HG02610 (cell line): ENCODE measurements at regions not wholly inside any gene's neighbourhood (a gene's known extent, or its start where the extent isn't known, plus 50 kb on each side); places are given as distances from the start of the nearest gene placed in this dataset.
"Not testable (repeated sequence)": the region's sequence is repeated elsewhere in the genome, so short reads cannot be mapped to it uniquely, and the experiment has no call there.

Experiments
- ATAC-seq: cut with Tn5 transposase; IDR thresholded peaks from one replicate; pipeline ENCODE4 v1.9.1; 2021; ENCODE audit warnings: mild to moderate bottlenecking, moderate library complexity; ENCODE audit not compliant: unreplicated experiment

DNA sequence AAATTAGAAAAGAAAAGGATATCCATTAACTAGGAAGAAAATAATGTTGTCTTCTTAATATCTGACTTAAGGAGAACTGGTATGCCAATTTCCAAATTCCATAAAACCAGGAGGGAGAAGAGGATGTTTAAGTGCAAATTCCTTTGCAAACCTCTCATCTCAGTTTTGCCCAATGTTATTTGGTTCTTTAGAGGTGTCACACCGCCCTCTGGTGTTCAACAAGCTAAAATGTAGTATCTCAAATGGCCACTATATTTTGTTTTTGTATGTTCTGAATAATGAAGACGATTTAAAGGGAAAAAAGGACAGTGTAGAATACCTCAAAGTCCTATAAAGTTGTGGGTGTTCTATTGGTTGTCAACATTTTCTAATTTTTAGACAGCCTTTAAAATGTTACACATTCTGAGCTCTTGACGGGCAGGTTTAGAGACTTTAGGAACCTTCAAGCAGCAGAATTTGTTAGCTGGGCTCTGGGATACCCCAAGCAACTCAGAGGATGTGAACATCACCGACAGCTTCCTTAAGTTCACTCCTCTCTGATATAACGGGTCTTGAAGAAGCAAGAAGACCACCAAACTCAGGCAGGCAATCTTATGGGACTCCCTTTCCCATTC lies 458.3 kb downstream of the MFSD1 start:
- no peak for ATAC-seq

DNA sequence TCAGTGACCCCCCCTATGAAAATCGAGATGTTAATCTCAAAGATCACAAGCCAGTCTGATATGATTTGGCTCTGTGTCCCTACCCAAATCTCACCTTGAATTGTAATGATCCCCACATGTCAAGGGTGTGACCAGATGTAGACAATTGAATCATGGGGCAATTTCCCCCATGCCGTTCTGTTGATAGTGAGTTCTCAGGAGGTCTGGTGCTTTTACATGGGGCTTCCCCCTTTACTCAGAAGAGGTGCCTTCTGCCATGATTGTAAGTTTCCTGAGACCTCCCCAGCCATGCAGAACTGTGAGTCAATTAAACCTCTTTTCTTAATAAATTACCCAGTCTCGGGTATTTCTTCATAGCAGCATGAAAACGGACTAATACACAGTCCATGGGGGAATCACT lies 459.5 kb downstream of the MFSD1 start:
- peak; percentile 74 for ATAC-seq

DNA sequence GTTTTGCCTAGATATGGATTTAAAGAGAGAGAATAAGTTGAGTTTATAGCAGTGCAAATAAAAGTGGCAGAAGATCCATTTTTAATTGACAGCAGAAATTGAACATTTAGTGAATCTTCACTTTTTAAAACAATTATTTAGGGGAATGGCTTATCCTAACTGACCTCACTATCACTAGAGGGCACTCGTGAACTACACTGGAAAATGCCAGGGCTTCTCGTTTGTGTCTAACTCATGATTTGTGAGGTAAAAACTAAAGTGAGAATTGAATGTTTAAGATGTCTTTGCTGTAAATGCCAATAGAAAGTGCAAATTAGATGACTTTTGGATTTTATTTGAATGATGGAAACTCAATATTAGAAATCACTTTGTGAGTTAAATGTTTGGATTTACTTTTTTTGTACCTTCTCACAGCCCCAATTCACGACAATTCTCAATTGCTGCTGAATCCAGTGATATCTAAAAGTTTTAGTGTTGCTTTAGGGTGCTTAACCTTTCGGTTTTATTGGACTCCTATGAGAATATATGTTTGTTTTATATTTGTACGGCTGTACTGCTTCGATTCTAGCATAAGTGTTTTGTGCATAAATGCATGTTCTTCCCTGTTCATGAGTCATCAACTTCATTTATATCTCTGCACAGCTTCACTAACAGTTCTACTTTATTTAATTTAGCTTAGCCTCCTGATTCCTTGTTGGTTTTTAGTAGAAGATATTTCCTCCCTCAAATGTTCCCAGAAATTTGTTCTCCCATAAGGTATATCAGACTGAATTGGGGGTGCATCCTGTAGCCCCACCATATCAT lies 462.1 kb downstream of the MFSD1 start:
- no peak for ATAC-seq

DNA sequence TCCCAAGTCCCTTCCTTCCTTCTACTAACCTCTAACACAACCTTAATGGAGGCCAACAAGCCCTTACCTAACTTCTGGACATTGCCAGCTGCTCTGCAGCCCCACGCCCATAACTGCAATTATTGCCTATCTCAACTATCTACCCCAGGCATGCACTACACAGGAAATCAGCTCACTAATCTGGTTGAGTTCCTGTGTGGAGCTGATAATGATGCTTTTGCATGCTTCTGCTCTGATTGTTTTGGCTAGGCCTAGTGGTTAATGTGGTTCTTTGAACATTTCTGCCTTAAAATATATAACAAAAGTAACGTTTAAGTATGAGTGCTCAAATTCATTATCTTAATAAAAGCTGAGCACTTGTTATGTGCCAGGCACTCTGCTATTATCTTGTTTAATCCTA lies 463.9 kb downstream of the MFSD1 start:
- ATAC-seq: no peak

DNA sequence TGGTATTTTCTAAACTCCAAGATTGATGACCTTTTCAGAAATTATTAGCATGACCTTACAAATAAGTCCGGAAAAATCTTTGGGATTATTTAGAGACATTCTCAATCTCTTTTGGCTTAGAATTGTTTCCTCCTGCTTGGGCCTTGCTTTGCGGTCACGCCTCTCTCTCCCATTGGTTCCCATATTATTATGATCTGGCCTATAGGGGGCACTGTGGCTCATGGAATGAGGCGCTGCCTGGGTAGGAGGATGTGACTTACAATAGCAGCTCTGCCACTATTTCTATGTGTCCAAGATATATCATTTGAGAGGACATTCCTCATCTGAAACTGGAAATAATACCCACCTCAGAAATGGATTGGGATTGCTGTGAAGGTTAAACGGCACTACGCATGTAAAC lies 464.9 kb downstream of the MFSD1 start:
- peak; percentile 56 for ATAC-seq

DNA sequence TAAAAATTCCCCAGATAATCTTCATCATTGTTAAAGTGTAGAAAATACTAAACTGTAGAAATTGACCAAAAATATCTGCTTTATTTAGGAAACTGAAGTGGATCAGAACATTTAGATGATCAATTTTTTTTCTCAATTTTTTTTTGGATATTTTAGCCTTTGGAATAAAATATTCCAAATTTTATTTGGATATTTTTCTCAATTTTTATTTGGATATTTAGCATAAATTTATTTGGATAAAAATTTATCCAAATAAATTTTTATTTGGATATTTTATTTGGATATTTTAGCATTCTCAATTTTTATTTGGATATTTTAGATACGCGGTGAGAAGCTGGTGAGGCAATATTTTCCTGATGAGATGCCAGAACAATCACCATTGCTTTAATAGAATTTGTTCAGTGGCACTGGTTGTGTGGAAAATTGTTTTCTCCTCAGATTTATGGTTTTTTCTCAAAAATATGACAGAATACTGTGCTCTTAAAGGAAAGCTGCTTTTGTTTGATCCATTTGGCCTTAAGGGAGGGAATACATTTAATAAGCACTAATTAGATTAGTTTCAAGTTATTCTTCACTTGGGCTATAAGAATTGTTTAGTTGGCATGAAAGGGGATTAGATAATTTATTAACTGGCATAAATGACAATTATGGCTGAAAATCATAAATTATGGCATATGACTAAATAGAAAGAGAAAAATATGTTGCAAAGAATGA lies 470.1 kb downstream of the MFSD1 start:
- ATAC-seq: no peak

DNA sequence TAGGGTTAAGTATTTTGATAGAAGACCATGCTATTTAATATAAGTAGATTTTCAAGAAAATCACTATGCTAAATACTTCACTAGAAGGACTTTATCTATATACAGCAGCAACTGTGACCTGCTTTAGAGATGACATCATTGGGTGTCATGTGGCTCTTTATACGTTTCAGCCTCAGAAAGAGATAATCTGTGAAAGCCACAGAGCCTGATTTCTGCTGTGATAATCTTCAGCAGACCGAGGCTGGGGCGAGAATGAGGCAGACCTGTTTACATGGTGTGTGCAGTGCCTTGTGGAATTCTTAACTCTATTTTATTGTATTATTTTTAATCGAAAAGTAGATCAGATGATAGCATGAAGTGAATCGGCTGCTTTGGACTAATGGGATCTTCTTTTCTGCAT lies 471.2 kb downstream of the MFSD1 start:
- ATAC-seq: no peak

DNA sequence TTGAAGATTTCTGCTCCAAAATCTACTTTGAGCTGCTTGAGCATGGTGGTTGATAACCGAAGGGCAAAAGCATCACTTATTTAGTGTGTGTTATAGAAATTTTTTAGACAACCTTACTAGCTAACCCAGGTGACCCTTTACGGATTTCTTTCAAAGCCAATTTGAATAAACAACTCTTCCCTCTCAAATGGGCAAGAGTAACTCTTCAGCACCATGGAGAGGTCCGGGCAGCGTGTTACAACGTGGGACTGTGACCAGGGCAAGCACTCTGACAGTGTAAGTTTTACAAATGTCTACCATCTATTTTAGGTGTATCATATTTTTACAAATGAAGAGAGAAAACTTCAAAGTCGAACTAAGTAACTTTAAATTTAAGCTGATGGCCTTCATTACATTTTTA lies 471.8 kb downstream of the MFSD1 start:
- no peak for ATAC-seq

DNA sequence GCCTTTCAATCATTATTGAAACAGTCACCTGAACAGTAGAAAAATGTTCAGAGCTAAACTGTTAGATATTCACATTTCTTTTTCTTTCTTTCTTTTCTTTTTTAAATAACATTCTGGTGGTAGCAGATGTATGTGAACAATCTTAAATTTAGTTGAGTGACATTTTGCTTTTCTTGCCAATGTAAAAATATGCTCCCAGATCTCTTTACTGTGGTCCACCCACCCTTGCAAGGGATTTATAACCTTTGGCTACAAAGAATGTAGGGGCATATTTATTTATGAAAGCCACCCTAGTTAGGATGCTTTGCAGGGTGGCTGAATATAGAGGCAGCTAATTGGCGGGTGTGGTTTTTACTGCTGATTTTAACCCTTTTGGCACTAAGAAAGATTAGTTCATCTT lies 473.9 kb downstream of the MFSD1 start:
- no peak for ATAC-seq

DNA sequence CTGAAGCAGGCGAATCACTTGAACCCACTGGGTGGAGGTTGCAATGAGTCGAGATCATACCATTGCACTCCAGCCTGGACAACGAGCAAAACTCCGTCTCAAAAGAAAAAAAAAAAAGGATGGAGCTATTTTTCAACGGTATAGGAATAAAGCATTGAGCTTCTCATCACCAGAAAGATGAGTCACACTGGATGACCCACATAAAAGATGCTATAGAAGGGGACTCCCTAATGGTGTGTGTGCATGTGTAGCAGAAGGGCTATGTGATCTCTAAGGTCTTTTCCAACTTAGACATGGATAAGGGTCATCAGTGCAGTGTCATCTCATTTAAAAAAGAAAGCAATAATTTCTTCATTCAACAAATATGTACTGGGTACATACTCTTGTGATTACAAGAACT lies 476.0 kb downstream of the MFSD1 start:
- ATAC-seq: no peak

DNA sequence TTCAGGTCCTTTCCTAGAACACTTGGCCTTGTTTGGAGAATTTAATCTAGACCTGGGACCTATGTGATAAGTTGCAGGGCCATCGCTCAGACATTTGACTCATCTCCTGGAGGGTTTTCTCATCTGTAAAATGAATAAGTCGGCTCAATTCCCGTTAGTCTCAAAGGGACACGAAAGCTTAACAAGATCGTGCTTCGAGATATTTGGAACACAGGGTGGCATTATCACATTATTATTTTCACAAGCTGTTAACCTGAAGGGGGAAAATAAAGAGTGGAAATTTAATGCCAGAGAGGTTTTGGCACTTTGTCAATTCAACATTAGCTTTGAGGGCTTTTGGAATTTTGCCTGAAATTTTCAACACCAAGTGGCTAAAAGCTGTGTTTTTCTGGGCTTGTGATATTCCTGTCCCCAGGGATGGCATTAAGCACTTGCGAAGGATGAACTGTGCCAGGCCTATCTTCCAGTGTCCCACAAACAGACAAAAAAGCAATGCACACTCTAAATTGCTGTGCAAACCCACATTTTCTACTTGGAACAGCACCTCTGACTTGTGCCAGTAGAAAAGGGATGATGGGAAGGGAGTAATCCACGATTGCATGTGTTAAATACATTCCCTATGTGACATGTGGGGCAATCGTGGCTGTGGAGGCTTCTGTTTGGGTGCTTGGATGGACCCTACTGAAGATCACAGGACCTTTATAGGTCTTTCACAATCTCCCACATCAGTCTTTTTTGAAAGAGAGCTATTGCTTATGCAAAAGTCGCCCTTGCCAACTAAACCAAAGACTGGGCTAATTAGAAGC lies 478.7 kb downstream of the MFSD1 start:
- ATAC-seq: no peak

DNA sequence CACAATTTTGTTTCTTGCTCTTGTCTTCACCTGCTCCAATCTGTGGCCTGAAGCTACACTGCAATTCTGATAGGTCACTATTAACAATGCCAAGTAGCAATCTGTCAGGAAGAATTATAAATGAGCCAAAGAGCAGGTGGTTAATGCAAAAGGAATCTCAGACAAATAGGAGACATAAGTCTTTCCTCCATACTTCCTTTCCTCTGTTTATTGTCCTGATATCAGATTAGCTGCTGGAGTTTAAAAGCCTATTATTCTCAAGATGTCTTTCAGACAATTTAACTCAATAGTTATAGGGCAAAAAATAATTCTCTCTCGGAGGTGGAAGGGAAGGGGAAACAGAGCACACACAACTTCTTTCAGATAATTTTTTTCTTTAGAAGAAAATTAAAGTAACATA lies 491.6 kb downstream of the MFSD1 start:
- ATAC-seq: no peak

DNA sequence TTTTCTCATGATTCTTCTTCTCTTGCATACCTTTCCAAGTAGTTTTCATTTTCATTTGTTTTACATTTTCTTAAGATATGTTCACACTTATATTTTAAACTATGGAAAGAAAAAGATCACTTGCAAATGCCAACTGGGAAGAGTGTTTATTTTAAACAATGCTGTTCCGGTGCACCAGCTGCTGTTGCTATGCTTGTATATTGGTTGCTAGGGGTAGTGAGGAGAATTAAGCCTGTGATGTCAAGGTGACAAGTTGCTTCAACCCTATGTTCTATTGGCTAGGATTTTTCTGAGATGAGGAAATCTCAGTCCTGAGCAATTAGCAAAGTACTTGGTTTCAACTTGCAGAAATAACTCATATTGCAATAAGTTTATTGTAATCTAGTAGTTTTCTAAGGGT lies 500.1 kb downstream of the MFSD1 start:
- no peak for ATAC-seq

DNA sequence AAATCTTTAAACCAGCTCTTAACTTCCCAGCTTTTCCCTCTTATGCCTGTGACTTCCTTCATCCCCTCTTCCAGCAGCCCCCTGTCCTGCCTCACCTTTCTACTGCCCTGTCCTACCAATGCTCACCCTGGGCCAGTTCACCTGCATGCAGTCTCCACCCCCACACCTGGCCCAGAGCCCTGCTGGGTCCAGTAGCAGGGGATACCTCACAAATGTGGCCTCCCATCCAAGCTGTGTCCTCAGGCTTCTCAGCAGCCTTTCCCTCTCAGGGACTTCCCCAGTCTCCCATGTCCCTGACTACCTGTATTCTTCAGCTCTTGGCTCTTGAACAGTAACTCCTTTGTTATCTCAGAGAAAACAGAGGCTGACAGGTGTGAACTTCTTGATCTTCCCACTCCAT lies 503.2 kb downstream of the MFSD1 start:
- ATAC-seq: no peak

DNA sequence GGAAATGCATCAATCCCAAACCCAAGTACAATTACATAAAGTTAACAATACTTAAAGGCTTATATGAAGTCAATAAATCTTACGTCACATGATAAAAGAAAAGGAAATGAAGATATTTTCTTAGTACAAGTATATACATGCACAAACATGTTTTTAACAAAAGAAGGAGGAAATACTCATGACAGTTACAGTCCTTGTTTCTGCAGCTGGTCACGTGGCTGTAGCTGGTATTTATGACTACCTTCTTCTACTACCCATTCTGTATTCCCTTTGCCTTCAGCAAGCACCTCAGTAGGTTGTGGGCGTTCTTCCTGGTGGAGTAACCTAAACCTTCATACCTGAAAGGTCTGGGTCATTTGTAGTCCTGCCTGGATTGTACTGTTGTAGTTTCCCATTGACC lies 514.9 kb downstream of the MFSD1 start:
- not testable (repeated sequence) for ATAC-seq

DNA sequence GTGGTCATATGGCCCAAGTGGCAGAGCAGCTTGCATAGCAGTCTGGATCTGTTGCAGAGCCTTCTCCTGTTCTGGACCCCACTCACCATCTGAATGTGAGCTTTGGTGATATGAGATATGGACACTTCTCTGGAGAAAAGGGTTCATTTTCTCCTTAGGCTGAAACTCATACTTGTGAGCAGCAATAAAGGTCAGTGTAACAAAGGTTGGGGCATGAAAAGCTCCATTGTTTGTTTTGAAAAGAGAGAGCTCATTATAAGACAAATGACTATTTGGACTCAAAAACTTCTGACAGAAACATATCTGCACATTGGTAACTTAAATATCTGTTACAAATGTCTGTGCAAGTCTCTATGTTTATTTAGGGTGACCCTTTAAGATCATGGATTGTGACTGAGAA lies 517.3 kb downstream of the MFSD1 start:
- ATAC-seq: no peak

DNA sequence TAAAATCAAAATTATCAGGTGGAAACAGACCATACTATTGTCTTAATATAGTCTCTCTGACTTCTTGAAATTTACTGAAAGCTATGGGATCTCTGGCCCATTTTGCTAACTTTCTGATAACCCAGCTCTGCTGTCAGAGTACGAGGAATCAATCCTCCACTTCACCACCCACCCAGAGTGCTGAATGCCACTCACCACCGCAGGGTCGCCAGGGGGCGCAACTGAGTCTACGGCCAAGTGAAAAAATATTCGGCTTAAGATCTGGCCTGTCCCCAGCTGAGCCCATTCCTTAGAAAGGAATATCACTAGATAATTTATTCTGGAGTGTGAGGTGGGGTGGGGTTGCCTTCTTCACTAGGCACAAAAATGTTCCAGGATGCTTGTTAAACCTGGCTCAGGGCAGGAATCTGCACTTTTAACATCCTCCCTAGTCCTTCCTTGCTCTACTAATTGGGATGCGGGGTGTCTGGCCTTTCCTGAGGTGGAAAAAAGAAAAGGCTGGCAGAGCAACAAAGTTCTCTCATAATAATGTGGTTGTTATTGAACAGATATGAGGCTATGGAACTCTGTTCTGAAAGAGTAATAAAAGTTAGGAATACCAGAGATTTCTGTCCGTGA lies 520.6 kb downstream of the MFSD1 start:
- ATAC-seq: peak; percentile 46

DNA sequence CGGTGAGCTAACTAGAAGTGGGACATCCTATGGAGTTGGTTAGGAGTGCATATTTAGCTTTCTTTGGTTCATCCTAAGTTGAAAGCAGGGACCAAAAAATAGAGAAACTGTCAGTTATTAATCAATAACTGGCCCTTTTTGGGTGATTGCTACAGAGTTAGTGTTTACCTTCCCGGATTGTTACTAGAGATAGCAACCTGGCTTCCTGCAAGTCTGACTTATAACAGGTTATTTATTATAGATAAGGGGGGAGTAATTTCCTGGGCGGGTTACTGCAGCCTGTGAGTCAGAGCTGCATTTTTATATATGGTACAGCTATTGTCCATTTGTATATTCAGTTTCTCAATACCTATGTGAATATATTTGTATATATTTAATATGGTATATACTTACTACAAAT lies 522.0 kb downstream of the MFSD1 start:
- ATAC-seq: no peak

DNA sequence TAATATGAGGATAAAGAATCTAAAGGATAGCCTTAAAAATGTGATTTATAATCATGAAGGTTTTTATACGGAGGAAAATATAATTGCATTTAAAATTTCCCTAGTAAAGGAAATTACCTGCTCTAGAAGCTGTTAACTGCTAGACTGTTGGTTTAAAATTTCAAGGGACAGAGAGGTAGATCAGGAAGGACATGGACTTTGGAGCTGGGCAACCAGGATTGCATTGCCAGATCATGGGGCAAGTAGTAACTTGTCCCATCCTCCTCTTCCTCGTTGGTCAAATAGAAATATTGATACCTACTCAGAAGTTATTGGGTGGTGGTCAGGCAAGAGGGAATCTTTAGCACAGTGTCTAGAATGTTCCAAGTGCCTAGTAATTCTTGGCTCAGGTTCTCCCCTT lies 525.1 kb downstream of the MFSD1 start:
- no peak for ATAC-seq

DNA sequence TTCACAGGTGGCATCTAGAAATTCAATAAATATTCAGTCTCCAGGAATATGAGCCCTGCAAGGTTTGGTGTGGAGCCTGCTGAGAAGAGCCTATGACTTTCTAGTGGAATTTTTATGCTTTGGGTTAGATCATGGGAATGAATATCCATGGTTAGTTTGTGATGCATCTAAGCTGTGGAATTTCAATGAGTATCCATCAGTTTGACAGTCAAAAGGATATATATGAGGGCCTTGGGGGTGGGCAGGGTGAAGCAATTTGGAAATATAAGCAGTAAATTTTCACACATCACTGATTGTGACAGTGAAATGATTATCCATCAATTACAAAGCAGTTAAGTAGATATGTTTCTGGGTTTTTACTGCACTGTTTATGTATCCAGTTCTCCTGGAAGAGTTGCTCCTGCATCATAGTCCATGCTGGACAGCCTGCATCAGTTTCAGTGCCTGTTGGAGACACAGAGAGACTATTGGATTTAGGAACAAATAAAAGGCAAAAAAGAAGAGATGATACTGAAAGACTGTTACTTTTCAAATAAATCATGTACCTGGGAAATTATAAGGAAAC lies 530.8 kb downstream of the MFSD1 start:
- ATAC-seq: no peak

DNA sequence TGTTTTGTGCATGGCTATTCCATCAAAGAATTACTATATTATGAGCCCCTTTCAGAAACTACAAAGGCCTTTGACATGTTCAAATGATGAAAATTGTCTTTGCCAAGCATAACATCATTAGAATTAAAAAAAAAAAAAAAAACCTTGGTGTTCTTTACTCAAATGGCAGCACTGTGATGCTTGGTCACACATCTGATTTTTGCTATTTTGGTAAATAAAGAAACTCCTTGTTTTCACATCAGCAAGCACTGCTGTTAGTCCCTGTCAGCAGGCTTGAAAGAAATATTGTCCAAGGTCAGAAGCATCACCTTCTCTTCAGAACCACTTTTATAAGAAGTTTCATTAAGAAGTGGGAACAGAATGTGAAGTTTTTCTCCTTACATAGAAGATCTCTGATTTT lies 537.3 kb downstream of the MFSD1 start:
- ATAC-seq: no peak
